ENCODE measurements at regions not wholly inside any gene's neighbourhood (a gene's known extent, or its start where the extent isn't known, plus 50 kb on each side); places are given as distances from the start of the nearest gene placed in this dataset.

DNA sequence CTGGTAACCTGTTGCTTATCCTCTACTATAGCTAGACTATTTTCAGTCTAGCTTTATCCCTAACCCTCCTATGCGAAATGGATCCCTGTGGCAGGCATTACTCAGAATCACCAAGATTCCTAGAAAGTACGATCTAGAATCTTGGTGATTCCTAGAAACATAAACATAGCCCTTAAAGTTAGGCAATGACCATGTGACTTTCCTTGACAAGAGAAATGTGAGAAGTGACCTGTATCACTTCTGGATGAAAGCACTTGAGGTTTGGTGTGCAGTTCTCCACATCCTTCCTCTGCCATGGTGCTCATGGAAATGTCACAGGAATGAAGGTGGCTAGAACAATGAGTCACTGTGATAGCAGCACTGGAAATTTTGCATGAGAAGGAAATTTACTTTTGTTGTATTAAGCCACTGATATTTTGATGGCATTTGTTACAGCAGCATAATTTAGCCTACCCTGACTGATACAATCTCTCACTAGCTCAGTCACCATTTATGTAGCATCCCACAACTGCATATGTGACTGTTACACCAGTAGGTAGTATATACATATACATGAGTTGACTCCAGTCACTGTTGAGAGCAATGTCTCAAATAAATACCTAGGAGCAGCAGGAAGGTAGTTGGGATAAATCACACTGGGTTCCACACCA lies 68.3 kb upstream of the MAPRE2 start:
- no peak for TF ChIP-seq NFE2L2 (conservative IDR thresholded peaks at IDR 0.05; ENCODE audit: low read length)
- no peak for TF ChIP-seq EP300 (IDR thresholded peaks at IDR 0.05)
- TF ChIP-seq, protein P1, sequence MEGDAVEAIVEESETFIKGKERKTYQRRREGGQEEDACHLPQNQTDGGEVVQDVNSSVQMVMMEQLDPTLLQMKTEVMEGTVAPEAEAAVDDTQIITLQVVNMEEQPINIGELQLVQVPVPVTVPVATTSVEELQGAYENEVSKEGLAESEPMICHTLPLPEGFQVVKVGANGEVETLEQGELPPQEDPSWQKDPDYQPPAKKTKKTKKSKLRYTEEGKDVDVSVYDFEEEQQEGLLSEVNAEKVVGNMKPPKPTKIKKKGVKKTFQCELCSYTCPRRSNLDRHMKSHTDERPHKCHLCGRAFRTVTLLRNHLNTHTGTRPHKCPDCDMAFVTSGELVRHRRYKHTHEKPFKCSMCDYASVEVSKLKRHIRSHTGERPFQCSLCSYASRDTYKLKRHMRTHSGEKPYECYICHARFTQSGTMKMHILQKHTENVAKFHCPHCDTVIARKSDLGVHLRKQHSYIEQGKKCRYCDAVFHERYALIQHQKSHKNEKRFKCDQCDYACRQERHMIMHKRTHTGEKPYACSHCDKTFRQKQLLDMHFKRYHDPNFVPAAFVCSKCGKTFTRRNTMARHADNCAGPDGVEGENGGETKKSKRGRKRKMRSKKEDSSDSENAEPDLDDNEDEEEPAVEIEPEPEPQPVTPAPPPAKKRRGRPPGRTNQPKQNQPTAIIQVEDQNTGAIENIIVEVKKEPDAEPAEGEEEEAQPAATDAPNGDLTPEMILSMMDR (IDR thresholded peaks at IDR 0.05) = no peak

All from A549 (cell line).